PC-3 (cell line): ENCODE measurements at regions not wholly inside any gene's neighbourhood (a gene's known extent, or its start where the extent isn't known, plus 50 kb on each side); places are given as distances from the start of the nearest gene placed in this dataset.

Experiments used
- ATAC-seq: fragments of 200-7000 bp; cut with Tn5 transposase; 2 replicates; pipeline ENCODE4 v1.9.1; 2020; ENCODE audit warnings: mild to moderate bottlenecking, moderate library complexity
- BruUV-seq: library from RNA; stranded (reverse); fragments of 400-500 nt; replicated peaks from 2 replicates; lab custom pipeline; 2021; lab: Mats Ljungman, UMichigan
- CTCF ChIA-PET: fragments of 300-600 bp; sonication (Branson Sonifier 250); formaldehyde crosslinking; loops from one replicate; lab custom pipeline; 2022; ENCODE audit warnings: antibody characterized with exemption; lab: Charles Lee
- POLR2A ChIA-PET: fragments of 300-600 bp; sonication (Branson Sonifier 250); formaldehyde crosslinking; loops from one replicate; lab custom pipeline; 2022; ENCODE audit warnings: antibody characterized with exemption; ENCODE audit not compliant: unreplicated experiment; lab: Charles Lee
- DNase-seq: peaks from one replicate; pipeline ENCODE4 v3.0.0-alpha.2; 2015
- H2AFZ ChIP-seq: fragments of 300-600 bp; sonication (generic); 2 replicates; pipeline ENCODE4 v1.6.0; 2016; ENCODE audit warnings: antibody characterized with exemption, low read length
- H3F3A ChIP-seq: fragments of 300-600 bp; sonication (generic); one replicate; pipeline ENCODE4 v1.6.0; 2017; ENCODE audit warnings: antibody characterized with exemption, low read length, control low read depth, mild to moderate bottlenecking; ENCODE audit not compliant: unreplicated experiment
- H3K27ac ChIP-seq: fragments of 300-600 bp; sonication (generic); 2 replicates; pipeline ENCODE4 v1.5.1; 2016; ENCODE audit warnings: mild to moderate bottlenecking, low read length
- H3K27me3 ChIP-seq: fragments of 300-600 bp; sonication (generic); 2 replicates; pipeline ENCODE4 v1.6.1; 2016; ENCODE audit warnings: low read length, mixed read lengths
- H3K36me3 ChIP-seq: fragments of 300-600 bp; sonication (generic); 2 replicates; pipeline ENCODE4 v1.6.1; 2016; ENCODE audit warnings: low read depth, mixed run types, low read length, mixed read lengths
- H3K4me1 ChIP-seq: fragments of 300-600 bp; sonication (generic); 2 replicates; pipeline ENCODE4 v1.5.1; 2016; ENCODE audit warnings: low read length; ENCODE audit not compliant: insufficient read depth
- H3K4me2 ChIP-seq: fragments of 300-600 bp; sonication (generic); 2 replicates; pipeline ENCODE4 v1.6.0; 2016; ENCODE audit warnings: low read length
- H3K4me3 ChIP-seq: fragments of 300-600 bp; sonication (generic); 2 replicates; pipeline ENCODE4 v1.5.1; 2016; ENCODE audit warnings: mild to moderate bottlenecking, low read length, mixed read lengths
- H3K79me2 ChIP-seq: fragments of 300-600 bp; sonication (generic); 2 replicates; pipeline ENCODE4 v1.6.1; 2017; ENCODE audit warnings: low read length, mixed read lengths
- H3K9ac ChIP-seq: fragments of 300-600 bp; sonication (generic); 2 replicates; pipeline ENCODE4 v1.6.0; 2016; ENCODE audit warnings: mild to moderate bottlenecking, low read length
- H3K9me2 ChIP-seq: fragments of 300-600 bp; sonication (generic); replicated peaks from 2 replicates; pipeline ENCODE4 v1.6.1; 2016; ENCODE audit warnings: mixed run types, low read length, mixed read lengths
- H3K9me3 ChIP-seq: fragments of 300-600 bp; sonication (generic); 2 replicates; pipeline ENCODE4 v1.6.1; 2016; ENCODE audit warnings: low read length, mixed read lengths
- H4K20me1 ChIP-seq: fragments of 300-600 bp; sonication (generic); 2 replicates; pipeline ENCODE4 v1.6.1; 2016; ENCODE audit warnings: low read length, mixed read lengths
- CTCF ChIP-seq: fragments of 300-600 bp; sonication (generic); conservative IDR thresholded peaks from 2 replicates; pipeline ENCODE4 v1.5.1; 2017; ENCODE audit warnings: antibody characterized with exemption, low read depth, mild to moderate bottlenecking, low read length
- EZH2 ChIP-seq: fragments of 300-600 bp; sonication (generic); IDR thresholded peaks from one replicate; pipeline ENCODE4 v1.6.1; 2017; ENCODE audit warnings: antibody characterized with exemption, mild to moderate bottlenecking, low read length; ENCODE audit not compliant: unreplicated experiment
- EZH2phosphoT487 ChIP-seq: fragments of 300-600 bp; sonication (generic); IDR thresholded peaks from 2 replicates; pipeline ENCODE4 v1.6.1; 2018; ENCODE audit warnings: mild to moderate bottlenecking, antibody characterized with exemption, low read length, borderline replicate concordance
- intact Hi-C: fragments of 100-400 bp; cut with micrococcal nuclease; formaldehyde crosslinking; loops from 2 replicates; pipeline ENCODE4 v1.9.0; 2023

GRCh38 chr20:11761497-11761896 lies 156.2 kb upstream of the BTBD3 start:
- H3F3A ChIP-seq = no peaks in the 10 kb centered on the region
- ATAC-seq (no peak), DNase-seq (no peak)
- no TSS peak for BruUV-seq
- H3K79me2 ChIP-seq = no peaks in the 10 kb centered on the region
- no peaks in the 10 kb centered on the region for H3K36me3 ChIP-seq
- TF ChIP-seq CTCF (no peak), EZH2 (no peak), EZH2phosphoT487 (no peak)
- no peak overlapping the region for H2AFZ ChIP-seq
- no peak overlapping the region for H3K4me2 ChIP-seq
- H3K9me2 ChIP-seq = no peaks in the 10 kb centered on the region
- ChIA-PET POLR2A (no interaction called here), CTCF (no interaction called here)
- no peak overlapping the region for H3K27ac ChIP-seq
- H3K9me3 ChIP-seq = no peaks in the 10 kb centered on the region
- no peaks in the 10 kb centered on the region for H3K27me3 ChIP-seq
- no peak overlapping the region for H3K9ac ChIP-seq
- no peak overlapping the region for H3K4me3 ChIP-seq
- intact Hi-C loops = no loop called here
- H4K20me1 ChIP-seq = no peaks in the 10 kb centered on the region
- H3K4me1 ChIP-seq = no peaks in the 10 kb centered on the region

GRCh38 chr20:11766961-11767360 lies 150.7 kb upstream of the BTBD3 start:
- no peaks in the 10 kb centered on the region for H3F3A ChIP-seq
- TF ChIP-seq CTCF = no peak
- no peak for TF ChIP-seq EZH2
- TF ChIP-seq EZH2phosphoT487 = no peak
- ChIA-PET CTCF (no interaction called here), POLR2A (no interaction called here)
- H3K9me3 ChIP-seq = no peaks in the 10 kb centered on the region
- H3K4me1 ChIP-seq = no peaks in the 10 kb centered on the region
- peak overlapping the region; percentile 45; the same call in 1 of the 2 replicates for H2AFZ ChIP-seq
- H3K9ac ChIP-seq = no peak overlapping the region
- no peak overlapping the region for H3K4me2 ChIP-seq
- no peaks in the 10 kb centered on the region for H3K79me2 ChIP-seq
- intact Hi-C loops = no loop called here
- DNase-seq (peak; percentile 43), ATAC-seq (0 out of 2 replicates have a peak, but pooled peaks have one; percentile 49)
- no peaks in the 10 kb centered on the region for H3K36me3 ChIP-seq
- no peak overlapping the region for H3K27ac ChIP-seq
- H4K20me1 ChIP-seq = no peaks in the 10 kb centered on the region
- no peak overlapping the region for H3K4me3 ChIP-seq
- H3K27me3 ChIP-seq = no peaks in the 10 kb centered on the region
- BruUV-seq = no TSS peak
- H3K9me2 ChIP-seq = no peaks in the 10 kb centered on the region

GRCh38 chr20:11769825-11770224 lies 147.9 kb upstream of the BTBD3 start:
- H3K4me3 ChIP-seq = no peak overlapping the region
- H3K27me3 ChIP-seq = no peaks in the 10 kb centered on the region
- CTCF ChIA-PET = no interaction called here
- ATAC-seq (no peak), DNase-seq (no peak)
- H3F3A ChIP-seq = no peaks in the 10 kb centered on the region
- H3K9ac ChIP-seq = no peak overlapping the region
- no peaks in the 10 kb centered on the region for H3K9me2 ChIP-seq
- no peaks in the 10 kb centered on the region for H3K9me3 ChIP-seq
- no peak overlapping the region for H3K27ac ChIP-seq
- H3K79me2 ChIP-seq = no peaks in the 10 kb centered on the region
- H3K4me1 ChIP-seq = no peaks in the 10 kb centered on the region
- H4K20me1 ChIP-seq = no peaks in the 10 kb centered on the region
- H3K4me2 ChIP-seq = no peak overlapping the region
- H3K36me3 ChIP-seq = no peaks in the 10 kb centered on the region
- POLR2A ChIA-PET = no interaction called here
- intact Hi-C loops = no loop called here
- TF ChIP-seq CTCF (no peak), EZH2 (no peak), EZH2phosphoT487 (no peak)
- H2AFZ ChIP-seq = no peak overlapping the region
- BruUV-seq = no TSS peak
